Liver (tissue), 3 donors: ENCODE measurements at regions not wholly inside any gene's neighbourhood (a gene's known extent, or its start where the extent isn't known, plus 50 kb on each side); places are given as distances from the start of the nearest gene placed in this dataset.

Source experiments
- EGR1 ChIP-seq, 2 donors: IDR thresholded peaks; 2 replicates each; pipeline ENCODE4 v1.6.1; 2016 to 2018; ENCODE audit warnings: antibody characterized with exemption in 2 of 2, low read depth in 2 of 2
- JUND ChIP-seq, 2 donors: IDR thresholded peaks; 2 replicates each; pipeline ENCODE4 v1.6.1; 2016; ENCODE audit warnings: antibody characterized with exemption in 2 of 2
- TF ChIP-seq, protein P1 (sequence below): fragments of 150-350 bp; IDR thresholded peaks from 2 replicates; pipeline ENCODE4 v1.5.1; 2017; ENCODE audit warnings: improper control_type of control experiment, low read depth, low read length; ENCODE audit not compliant: missing input control
- donor health status: healthy.
- donor health status: healthy.

DNA sequence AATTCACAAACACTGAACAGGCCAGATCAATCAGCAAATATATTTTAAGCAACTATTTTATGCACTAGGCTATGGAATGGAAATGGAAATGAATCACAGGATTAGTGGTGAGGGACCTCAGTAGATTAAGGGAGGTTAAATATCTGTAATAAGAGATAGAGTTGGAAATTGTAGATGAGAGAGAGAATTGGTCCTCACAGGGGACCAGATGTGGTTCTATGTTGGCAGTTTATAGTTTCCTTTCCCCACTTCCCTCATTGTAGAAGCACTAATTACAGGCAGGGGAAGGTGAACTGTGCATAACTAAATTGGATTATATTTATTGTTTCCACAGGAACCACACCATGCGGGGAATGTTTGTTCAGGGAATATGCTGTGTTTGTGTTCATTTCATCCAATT lies 496.2 kb downstream of the ARHGEF28 start:
- TF ChIP-seq, protein P1, sequence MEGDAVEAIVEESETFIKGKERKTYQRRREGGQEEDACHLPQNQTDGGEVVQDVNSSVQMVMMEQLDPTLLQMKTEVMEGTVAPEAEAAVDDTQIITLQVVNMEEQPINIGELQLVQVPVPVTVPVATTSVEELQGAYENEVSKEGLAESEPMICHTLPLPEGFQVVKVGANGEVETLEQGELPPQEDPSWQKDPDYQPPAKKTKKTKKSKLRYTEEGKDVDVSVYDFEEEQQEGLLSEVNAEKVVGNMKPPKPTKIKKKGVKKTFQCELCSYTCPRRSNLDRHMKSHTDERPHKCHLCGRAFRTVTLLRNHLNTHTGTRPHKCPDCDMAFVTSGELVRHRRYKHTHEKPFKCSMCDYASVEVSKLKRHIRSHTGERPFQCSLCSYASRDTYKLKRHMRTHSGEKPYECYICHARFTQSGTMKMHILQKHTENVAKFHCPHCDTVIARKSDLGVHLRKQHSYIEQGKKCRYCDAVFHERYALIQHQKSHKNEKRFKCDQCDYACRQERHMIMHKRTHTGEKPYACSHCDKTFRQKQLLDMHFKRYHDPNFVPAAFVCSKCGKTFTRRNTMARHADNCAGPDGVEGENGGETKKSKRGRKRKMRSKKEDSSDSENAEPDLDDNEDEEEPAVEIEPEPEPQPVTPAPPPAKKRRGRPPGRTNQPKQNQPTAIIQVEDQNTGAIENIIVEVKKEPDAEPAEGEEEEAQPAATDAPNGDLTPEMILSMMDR, result no peak
- TF ChIP-seq EGR1 (IDR thresholded peaks at IDR 0.05; ENCODE audit: low read depth in 2 of 2) (no peak), JUND (IDR thresholded peaks at IDR 0.05) (no peak)
